ENCODE measurements at regions not wholly inside any gene's neighbourhood (a gene's known extent, or its start where the extent isn't known, plus 50 kb on each side); places are given as distances from the start of the nearest gene placed in this dataset.

GRCh38 chr3:72441284-72441994 is 406.8 kb downstream of the SHQ1 start:
- no peaks in the 10 kb centered on the region for H3K9me3 ChIP-seq (ENCODE audit: low read depth)
- peaks cover 100% of the 10 kb centered on the region for H4K20me1 ChIP-seq (ENCODE audit: insufficient read depth, poor library complexity, severe bottlenecking)
- H3K4me1 ChIP-seq (ENCODE audit: insufficient read depth): peaks cover 26% of the 10 kb centered on the region
- peak overlapping the region; percentile 28 for H3K4me2 ChIP-seq
- H3K4me3 ChIP-seq: no peak overlapping the region
- whole genome bisulfite sequencing (ENCODE audit: low lambda C conversion rate, missing lambda C conversion rate): 83% methylated on average over 5 of the region's 5 CpGs
- peaks cover 100% of the 10 kb centered on the region for H3K79me2 ChIP-seq
- no peaks in the 10 kb centered on the region for H3K27me3 ChIP-seq
- H3K36me3 ChIP-seq (replicated peaks; ENCODE audit: insufficient read depth, low read depth): no peaks in the 10 kb centered on the region
- DNase-seq (ENCODE audit: low spot score): no peak
- no peaks in the 10 kb centered on the region for H3K9me2 ChIP-seq (replicated peaks; ENCODE audit: insufficient read depth)
- H3K27ac ChIP-seq: peak overlapping the region; percentile 7
- TF ChIP-seq CTCF (IDR thresholded peaks at IDR 0.05; ENCODE audit: poor library complexity) (no peak), EZH2 (IDR thresholded peaks at IDR 0.05; ENCODE audit: borderline replicate concordance) (no peak), EZH2phosphoT487 (IDR thresholded peaks at IDR 0.05; ENCODE audit: low read depth, severe bottlenecking, unreplicated experiment) (no peak)
- no peak overlapping the region for H2AFZ ChIP-seq

- H4K20me1 ChIP-seq (ENCODE audit: insufficient read depth, poor library complexity, severe bottlenecking): peaks cover 100% of the 10 kb centered on the region
- H3K4me1 ChIP-seq (ENCODE audit: insufficient read depth): peaks cover 26% of the 10 kb centered on the region
- DNase-seq (ENCODE audit: low spot score): no peak
- H3K27me3 ChIP-seq: no peaks in the 10 kb centered on the region
- 94% methylated on average over 4 of the region's 4 CpGs for WGBS (ENCODE audit: low lambda C conversion rate, missing lambda C conversion rate)
- no peaks in the 10 kb centered on the region for H3K36me3 ChIP-seq (replicated peaks; ENCODE audit: insufficient read depth, low read depth)
- H3K79me2 ChIP-seq: peaks cover 100% of the 10 kb centered on the region
- H3K9me2 ChIP-seq (replicated peaks; ENCODE audit: insufficient read depth): no peaks in the 10 kb centered on the region
- TF ChIP-seq EZH2 (IDR thresholded peaks at IDR 0.05; ENCODE audit: borderline replicate concordance): no peak
- no peak for TF ChIP-seq CTCF (IDR thresholded peaks at IDR 0.05; ENCODE audit: poor library complexity)
- TF ChIP-seq EZH2phosphoT487 (IDR thresholded peaks at IDR 0.05; ENCODE audit: low read depth, severe bottlenecking, unreplicated experiment): no peak
- no peaks in the 10 kb centered on the region for H3K9me3 ChIP-seq (ENCODE audit: low read depth)
- no peak overlapping the region for H3K4me2 ChIP-seq
- H2AFZ ChIP-seq: no peak overlapping the region
- H3K4me3 ChIP-seq: no peak overlapping the region
- no peak overlapping the region for H3K27ac ChIP-seq
Observed at GRCh38 chr3:72440491-72440890, 407.8 kb downstream of the SHQ1 start.

GRCh38 chr3:72439321-72440183 is 408.7 kb downstream of the SHQ1 start:
- H4K20me1 ChIP-seq (ENCODE audit: insufficient read depth, poor library complexity, severe bottlenecking): peaks cover 100% of the 10 kb centered on the region
- no peak overlapping the region for H3K4me2 ChIP-seq
- no peak overlapping the region for H3K4me3 ChIP-seq
- no peaks in the 10 kb centered on the region for H3K27me3 ChIP-seq
- H3K9me2 ChIP-seq (replicated peaks; ENCODE audit: insufficient read depth): no peaks in the 10 kb centered on the region
- H3K27ac ChIP-seq: no peak overlapping the region
- H3K9me3 ChIP-seq (ENCODE audit: low read depth): no peaks in the 10 kb centered on the region
- H3K4me1 ChIP-seq (ENCODE audit: insufficient read depth): peaks cover 25% of the 10 kb centered on the region
- no peaks in the 10 kb centered on the region for H3K36me3 ChIP-seq (replicated peaks; ENCODE audit: insufficient read depth, low read depth)
- TF ChIP-seq CTCF (IDR thresholded peaks at IDR 0.05; ENCODE audit: poor library complexity): no peak
- no peak for TF ChIP-seq EZH2 (IDR thresholded peaks at IDR 0.05; ENCODE audit: borderline replicate concordance)
- no peak for TF ChIP-seq EZH2phosphoT487 (IDR thresholded peaks at IDR 0.05; ENCODE audit: low read depth, severe bottlenecking, unreplicated experiment)
- DNase-seq (ENCODE audit: low spot score): no peak
- peaks cover 100% of the 10 kb centered on the region for H3K79me2 ChIP-seq
- no peak overlapping the region for H2AFZ ChIP-seq
- 56% methylated on average over 5 of the region's 5 CpGs for WGBS (ENCODE audit: low lambda C conversion rate, missing lambda C conversion rate)

Data from hepatocyte (in vitro differentiated cells).